Neuronal stem cell (in vitro differentiated cells): ENCODE measurements at regions not wholly inside any gene's neighbourhood (a gene's known extent, or its start where the extent isn't known, plus 50 kb on each side); places are given as distances from the start of the nearest gene placed in this dataset.
A peak's percentile ranks its signal among the peaks of the same experiment; 100 is the strongest.

Experiments used
- DNase-seq: peaks from one replicate; pipeline ENCODE4 v3.0.0-alpha.2; 2013; ENCODE audit warnings: low spot score
- H2AFZ ChIP-seq: one replicate; pipeline ENCODE4 v1.6.1; 2013; ENCODE audit warnings: mild to moderate bottlenecking, low read length, inconsistent platforms
- H2AK5ac ChIP-seq: 2 replicates; pipeline ENCODE4 v1.6.1; 2013; ENCODE audit warnings: low read depth, mild to moderate bottlenecking, inconsistent platforms, low read length, moderate library complexity, mixed read lengths
- H2BK120ac ChIP-seq: 2 replicates; pipeline ENCODE4 v1.6.1; 2013; ENCODE audit warnings: low read depth, mild to moderate bottlenecking, inconsistent platforms, low read length, moderate library complexity, mixed read lengths
- H2BK12ac ChIP-seq: one replicate; pipeline ENCODE4 v1.6.1; 2013; ENCODE audit warnings: low read length, inconsistent platforms
- H2BK15ac ChIP-seq: 2 replicates; pipeline ENCODE4 v1.6.1; 2013; ENCODE audit warnings: mild to moderate bottlenecking, low read length, inconsistent platforms, mixed read lengths
- H2BK5ac ChIP-seq: one replicate; pipeline ENCODE4 v1.6.1; 2013; ENCODE audit warnings: inconsistent platforms, mild to moderate bottlenecking, low read length, moderate library complexity
- H3K14ac ChIP-seq: one replicate; pipeline ENCODE4 v1.6.1; 2013; ENCODE audit warnings: low read length, inconsistent platforms
- H3K18ac ChIP-seq: 2 replicates; pipeline ENCODE4 v1.6.1; 2013; ENCODE audit warnings: low read length, inconsistent platforms
- H3K23ac ChIP-seq: 2 replicates; pipeline ENCODE4 v1.6.1; 2013; ENCODE audit warnings: low read depth, mild to moderate bottlenecking, mixed read lengths, low read length, inconsistent platforms; ENCODE audit not compliant: poor library complexity
- H3K27ac ChIP-seq: replicated peaks from 3 replicates; pipeline ENCODE4 v1.5.1; 2013; ENCODE audit warnings: low read length, inconsistent platforms
- H3K27me3 ChIP-seq, 3 experiments: 2 replicates each; pipeline ENCODE4 v1.6.1; 2013; ENCODE audit warnings: low read length in 3 of 3, mild to moderate bottlenecking in 2 of 3, inconsistent platforms in 1 of 3, low read depth in 1 of 3, mixed read lengths in 1 of 3, moderate library complexity in 1 of 3; ENCODE audit not compliant: control insufficient read depth in 3 of 3, insufficient read depth in 3 of 3
- H3K36me3 ChIP-seq, 2 donors: replicated peaks in 1 of 2; 2 replicates each; pipeline ENCODE4 v1.6.1; 2013; ENCODE audit warnings: low read length in 2 of 2; ENCODE audit not compliant: control insufficient read depth in 2 of 2, insufficient read depth in 2 of 2
- H3K4ac ChIP-seq: 2 replicates; pipeline ENCODE4 v1.6.1; 2013; ENCODE audit warnings: inconsistent platforms, mild to moderate bottlenecking, low read length, moderate library complexity
- H3K4me1 ChIP-seq, 2 donors: 1 replicate in 1 of 2; 2 replicates in 1 of 2; pipeline ENCODE4 v1.6.1; 2013; ENCODE audit warnings: low read length in 2 of 2, low read depth in 1 of 2; ENCODE audit not compliant: control insufficient read depth in 2 of 2, insufficient read depth in 1 of 2
- H3K4me2 ChIP-seq: one replicate; pipeline ENCODE4 v1.6.1; 2013; ENCODE audit warnings: mild to moderate bottlenecking, low read length, inconsistent platforms; ENCODE audit not compliant: insufficient read depth, poor library complexity, severe bottlenecking
- H3K4me3 ChIP-seq, 2 donors: 2 replicates each; pipeline ENCODE4 v1.5.1; 2013; ENCODE audit warnings: low read length in 2 of 2, mild to moderate bottlenecking in 2 of 2, inconsistent platforms in 1 of 2, moderate library complexity in 1 of 2
- H3K79me1 ChIP-seq: one replicate; pipeline ENCODE4 v1.6.1; 2013; ENCODE audit warnings: low read depth, mild to moderate bottlenecking, inconsistent platforms, low read length, moderate library complexity
- H3K9ac ChIP-seq: one replicate; pipeline ENCODE4 v1.6.1; 2013; ENCODE audit warnings: mild to moderate bottlenecking, low read depth, low read length, inconsistent platforms; ENCODE audit not compliant: poor library complexity
- H3K9me3 ChIP-seq, 2 donors: replicated peaks in 1 of 2; 2 replicates each; pipeline versions ENCODE3 to v1.6.1; 2013; ENCODE audit warnings: low read length in 2 of 2, mild to moderate bottlenecking in 2 of 2, inconsistent platforms in 1 of 2, low read depth in 1 of 2, mixed read lengths in 1 of 2, moderate library complexity in 1 of 2; ENCODE audit not compliant: control insufficient read depth in 2 of 2, insufficient read depth in 1 of 2
- H4K8ac ChIP-seq: one replicate; pipeline ENCODE4 v1.6.1; 2013; ENCODE audit warnings: low read depth, mild to moderate bottlenecking, inconsistent platforms, low read length, moderate library complexity
- H4K91ac ChIP-seq: one replicate; pipeline ENCODE4 v1.6.1; 2013; ENCODE audit warnings: low read length, low read depth, mild to moderate bottlenecking, inconsistent platforms; ENCODE audit not compliant: poor library complexity
- WGBS, 2 donors: extraction: QIAGEN DNeasy Blood & Tissue Kit; methylation state at CpG; one replicate each; pipeline ENCODE4 v1.1.7; 2013; ENCODE audit warnings: missing lambda C conversion rate in 2 of 2, mixed read lengths in 1 of 2; ENCODE audit not compliant: insufficient read length in 2 of 2, insufficient replicate concordance in 1 of 2; ENCODE audit errors: extremely low coverage in 2 of 2; 5-methylcytosine and 5-hydroxymethylcytosine counted together

- Histone ChIP-seq H2BK5ac (no peak overlapping the region), H3K9me3 (peaks cover 3 to 4% of the 10 kb centered on the region in 2 donors), H3K9ac (no peak overlapping the region), H2BK12ac (no peak overlapping the region), H2AFZ (peak overlapping the region; percentile 32), H2BK15ac (no peak overlapping the region), H4K8ac (no peak overlapping the region), H4K91ac (no peak overlapping the region), H3K23ac (no peak overlapping the region), H2AK5ac (no peak overlapping the region), H3K27me3 (no peaks in the 10 kb centered on the region), H3K4me1 (peaks cover 4 to 34% of the 10 kb centered on the region in 2 donors), H3K14ac (no peak overlapping the region), H3K4me3 (no peak overlapping the region), H3K36me3 (no peaks in the 10 kb centered on the region), H3K79me1 (no peaks in the 10 kb centered on the region), H3K18ac (no peak overlapping the region), H3K4me2 (no peak overlapping the region), H3K27ac (peak overlapping the region; percentile 41), H2BK120ac (no peak overlapping the region), H3K4ac (no peak overlapping the region)
- no CpG with 5 or more reads among the region's 4 CpGs for WGBS, 2 donors
- no peak for DNase-seq
Measured at GRCh38 chr6:164693944-164694343, 615.5 kb downstream of the C6orf118 start.

GRCh38 chr6:164692772-164693510, 616.5 kb downstream of the C6orf118 start:
- WGBS, 2 donors = no CpG with 5 or more reads among the region's 4 CpGs

GRCh38 chr6:164690702-164691500, 618.5 kb downstream of the C6orf118 start:
- no peak overlapping the region for H2BK15ac ChIP-seq
- H3K79me1 ChIP-seq = no peaks in the 10 kb centered on the region
- no peak overlapping the region for H2BK12ac ChIP-seq
- no peak overlapping the region for H3K4me2 ChIP-seq
- H3K18ac ChIP-seq = no peak overlapping the region
- H3K23ac ChIP-seq = no peak overlapping the region
- H3K27ac ChIP-seq = no peak overlapping the region
- H3K27me3 ChIP-seq = no peaks in the 10 kb centered on the region
- H3K36me3 ChIP-seq = no peaks in the 10 kb centered on the region
- H3K14ac ChIP-seq = no peak overlapping the region
- H3K9ac ChIP-seq = no peak overlapping the region
- no peak for DNase-seq
- WGBS, 2 donors = no CpG with 5 or more reads among the region's 6 CpGs
- H2BK120ac ChIP-seq = no peak overlapping the region
- no peak overlapping the region for H2BK5ac ChIP-seq
- H3K9me3 ChIP-seq = peaks cover 0 to 3% of the 10 kb centered on the region in 2 donors
- H3K4me3 ChIP-seq = no peak overlapping the region
- no peak overlapping the region for H4K91ac ChIP-seq
- H3K4ac ChIP-seq = no peak overlapping the region
- no peak overlapping the region for H2AFZ ChIP-seq
- H3K4me1 ChIP-seq = peaks cover 6 to 34% of the 10 kb centered on the region in 2 donors
- no peak overlapping the region for H2AK5ac ChIP-seq
- H4K8ac ChIP-seq = no peak overlapping the region

More at GRCh38 chr6:164692772-164693510, 616.5 kb downstream of the C6orf118 start:
- DNase-seq = no peak
- Histone ChIP-seq H2BK12ac (no peak overlapping the region), H2BK5ac (no peak overlapping the region), H3K36me3 (no peaks in the 10 kb centered on the region), H2BK120ac (no peak overlapping the region), H3K27me3 (no peaks in the 10 kb centered on the region), H4K8ac (no peak overlapping the region), H3K4me3 (no peak overlapping the region), H3K23ac (no peak overlapping the region), H3K4me2 (no peak overlapping the region), H3K79me1 (no peaks in the 10 kb centered on the region), H3K9me3 (peaks cover 3 to 4% of the 10 kb centered on the region in 2 donors), H3K14ac (no peak overlapping the region), H2AFZ (peak overlapping the region; percentile 55), H2BK15ac (no peak overlapping the region), H4K91ac (no peak overlapping the region), H3K4ac (no peak overlapping the region), H3K27ac (no peak overlapping the region), H3K18ac (no peak overlapping the region), H3K4me1 (peaks cover 4 to 34% of the 10 kb centered on the region in 2 donors), H2AK5ac (no peak overlapping the region), H3K9ac (no peak overlapping the region)

GRCh38 chr6:164690241-164690640, 619.2 kb downstream of the C6orf118 start:
- H3K36me3 ChIP-seq = no peaks in the 10 kb centered on the region
- H3K4me1 ChIP-seq = peaks cover 6 to 31% of the 10 kb centered on the region in 2 donors
- H2AK5ac ChIP-seq = no peak overlapping the region
- no peak overlapping the region for H3K4me3 ChIP-seq
- no CpG with 5 or more reads among the region's 5 CpGs for WGBS, 2 donors
- H2BK5ac ChIP-seq = no peak overlapping the region
- H3K79me1 ChIP-seq = no peaks in the 10 kb centered on the region
- no peak overlapping the region for H3K18ac ChIP-seq
- H3K4ac ChIP-seq = no peak overlapping the region
- H2BK120ac ChIP-seq = no peak overlapping the region
- no peak overlapping the region for H2BK12ac ChIP-seq
- no peak overlapping the region for H4K91ac ChIP-seq
- no peak overlapping the region for H3K14ac ChIP-seq
- no peak overlapping the region for H3K4me2 ChIP-seq
- H3K9me3 ChIP-seq = peaks cover 0 to 3% of the 10 kb centered on the region in 2 donors
- H3K9ac ChIP-seq = no peak overlapping the region
- no peak overlapping the region for H3K27ac ChIP-seq
- H3K27me3 ChIP-seq = no peaks in the 10 kb centered on the region
- no peak overlapping the region for H3K23ac ChIP-seq
- no peak for DNase-seq
- H2AFZ ChIP-seq = no peak overlapping the region
- no peak overlapping the region for H4K8ac ChIP-seq
- peak overlapping the region; percentile 43 for H2BK15ac ChIP-seq
